ENCODE measurements at regions not wholly inside any gene's neighbourhood (a gene's known extent, or its start where the extent isn't known, plus 50 kb on each side); places are given as distances from the start of the nearest gene placed in this dataset.

DNA sequence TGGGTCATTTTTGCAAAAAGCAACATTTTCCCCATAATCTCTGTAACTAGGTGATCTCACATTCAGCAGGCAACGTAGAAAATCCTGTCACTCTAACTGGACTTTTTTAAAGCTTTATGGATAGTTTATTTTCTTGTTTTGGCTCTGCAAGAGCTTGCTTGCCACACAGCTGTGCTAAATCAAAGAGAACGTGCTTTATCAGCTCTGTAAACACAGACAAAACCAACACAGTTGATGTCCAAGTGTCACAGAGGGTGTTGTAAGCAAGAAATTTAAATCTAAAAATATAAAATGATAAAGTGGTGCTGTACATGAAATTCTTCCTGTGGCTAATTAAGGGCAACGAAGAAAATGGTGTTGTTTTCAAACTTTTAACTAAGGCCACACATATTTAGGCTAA is 97.5 kb upstream of the STAC start:
- TF ChIP-seq, protein P1, sequence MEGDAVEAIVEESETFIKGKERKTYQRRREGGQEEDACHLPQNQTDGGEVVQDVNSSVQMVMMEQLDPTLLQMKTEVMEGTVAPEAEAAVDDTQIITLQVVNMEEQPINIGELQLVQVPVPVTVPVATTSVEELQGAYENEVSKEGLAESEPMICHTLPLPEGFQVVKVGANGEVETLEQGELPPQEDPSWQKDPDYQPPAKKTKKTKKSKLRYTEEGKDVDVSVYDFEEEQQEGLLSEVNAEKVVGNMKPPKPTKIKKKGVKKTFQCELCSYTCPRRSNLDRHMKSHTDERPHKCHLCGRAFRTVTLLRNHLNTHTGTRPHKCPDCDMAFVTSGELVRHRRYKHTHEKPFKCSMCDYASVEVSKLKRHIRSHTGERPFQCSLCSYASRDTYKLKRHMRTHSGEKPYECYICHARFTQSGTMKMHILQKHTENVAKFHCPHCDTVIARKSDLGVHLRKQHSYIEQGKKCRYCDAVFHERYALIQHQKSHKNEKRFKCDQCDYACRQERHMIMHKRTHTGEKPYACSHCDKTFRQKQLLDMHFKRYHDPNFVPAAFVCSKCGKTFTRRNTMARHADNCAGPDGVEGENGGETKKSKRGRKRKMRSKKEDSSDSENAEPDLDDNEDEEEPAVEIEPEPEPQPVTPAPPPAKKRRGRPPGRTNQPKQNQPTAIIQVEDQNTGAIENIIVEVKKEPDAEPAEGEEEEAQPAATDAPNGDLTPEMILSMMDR (IDR thresholded peaks at IDR 0.05): no peak
- no peak for TF ChIP-seq POLR2A (IDR thresholded peaks at IDR 0.05)
- Histone ChIP-seq H3K27ac (no peak overlapping the region), H3K4me1 (no peaks in the 10 kb centered on the region), H3K9me3 (no peaks in the 10 kb centered on the region), H3K36me3 (no peaks in the 10 kb centered on the region), H3K27me3 (no peaks in the 10 kb centered on the region), H3K4me3 (no peak overlapping the region)
- intact Hi-C loops (cut with DNase I): no loop called here
- ATAC-seq (peak; percentile 33 to 87 (median 71)), DNase-seq (no peak)
- WGBS (ENCODE audit: insufficient coverage, low coverage, low lambda C conversion rate, missing lambda C conversion rate): 19% methylated on average over 3 of the region's 3 CpGs

DNA sequence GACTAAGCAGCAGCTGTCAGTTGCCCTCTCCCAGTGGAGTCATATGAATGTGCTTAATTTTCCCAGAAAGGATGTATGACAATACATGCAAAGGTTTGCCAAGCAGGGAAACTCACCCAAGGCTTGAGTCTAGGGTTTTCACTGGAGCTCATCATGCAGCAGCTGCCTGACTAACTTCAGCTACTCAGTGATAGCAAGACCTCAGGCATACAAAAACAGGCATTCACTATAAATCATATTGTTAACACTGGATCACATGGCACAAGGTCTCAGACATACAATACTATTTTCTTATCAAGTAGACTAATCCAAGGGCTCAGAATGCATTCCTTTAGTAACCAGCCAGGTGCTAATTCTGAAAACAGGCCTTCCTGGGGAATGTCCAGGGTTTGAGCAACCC is 85.0 kb upstream of the STAC start:
- H3K27me3 ChIP-seq: no peaks in the 10 kb centered on the region
- ATAC-seq: no peak

GRCh38 chr3:36297195-36297594 is 83.1 kb upstream of the STAC start:
- DNase-seq (no peak), ATAC-seq (peak in 2 of 4 donors; percentile 18 to 33)
- TF ChIP-seq POLR2A (IDR thresholded peaks at IDR 0.05): no peak
- TF ChIP-seq, protein P1 (IDR thresholded peaks at IDR 0.05): no peak
- 88% methylated on average over 3 of the region's 3 CpGs for WGBS (ENCODE audit: insufficient coverage, low coverage, low lambda C conversion rate, missing lambda C conversion rate)
- H3K4me3 ChIP-seq: no peak overlapping the region
- intact Hi-C loops (cut with DNase I): no loop called here
- H3K27me3 ChIP-seq: no peaks in the 10 kb centered on the region
- H3K27ac ChIP-seq: no peak overlapping the region
- no peaks in the 10 kb centered on the region for H3K4me1 ChIP-seq
- H3K36me3 ChIP-seq: no peaks in the 10 kb centered on the region
- H3K9me3 ChIP-seq: no peaks in the 10 kb centered on the region

More for the DNA sequence above, 85.0 kb upstream of the STAC start:
- Histone ChIP-seq H3K9me3 (no peaks in the 10 kb centered on the region), H3K27ac (no peak overlapping the region), H3K36me3 (no peaks in the 10 kb centered on the region), H3K4me3 (no peak overlapping the region), H3K4me1 (no peaks in the 10 kb centered on the region)
- no peak for DNase-seq
- intact Hi-C loops (cut with DNase I): no loop called here
- TF ChIP-seq, protein P1 (IDR thresholded peaks at IDR 0.05): no peak
- no peak for TF ChIP-seq POLR2A (IDR thresholded peaks at IDR 0.05)

GRCh38 chr3:36298188-36298587 is 82.1 kb upstream of the STAC start:
- intact Hi-C loops (cut with DNase I): no loop called here
- Histone ChIP-seq H3K27me3 (no peaks in the 10 kb centered on the region), H3K27ac (no peak overlapping the region), H3K9me3 (no peaks in the 10 kb centered on the region), H3K4me1 (no peaks in the 10 kb centered on the region), H3K4me3 (no peak overlapping the region), H3K36me3 (no peaks in the 10 kb centered on the region)
- 83% methylated on average over 1 of the region's 1 CpG for WGBS (ENCODE audit: insufficient coverage, low coverage, low lambda C conversion rate, missing lambda C conversion rate)
- no peak for TF ChIP-seq POLR2A (IDR thresholded peaks at IDR 0.05)
- TF ChIP-seq, protein P1 (IDR thresholded peaks at IDR 0.05): no peak
- DNase-seq (no peak), ATAC-seq (no peak)

DNA sequence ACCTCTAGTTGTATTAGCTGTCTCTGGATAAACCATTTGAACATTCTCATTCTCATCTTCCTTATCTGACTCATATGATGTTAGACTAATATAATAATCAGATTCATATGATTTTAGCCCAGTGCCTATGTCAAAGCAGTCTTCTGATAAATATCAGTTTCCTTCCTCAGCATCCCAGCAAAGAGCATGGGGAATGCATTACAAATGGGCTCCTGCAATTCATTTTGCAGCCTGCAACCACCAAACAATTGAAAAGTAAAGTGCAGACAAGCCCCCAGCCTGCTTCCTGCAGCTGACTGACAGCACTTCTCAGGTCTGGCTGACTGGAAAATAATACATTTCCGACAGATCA is 78.2 kb upstream of the STAC start:
- H3K4me3 ChIP-seq: no peak overlapping the region
- no peak for TF ChIP-seq POLR2A (IDR thresholded peaks at IDR 0.05)
- TF ChIP-seq, protein P1 (IDR thresholded peaks at IDR 0.05): no peak
- no peaks in the 10 kb centered on the region for H3K4me1 ChIP-seq
- no CpG with 5 or more reads among the region's 1 CpG for WGBS (ENCODE audit: insufficient coverage, low coverage, low lambda C conversion rate, missing lambda C conversion rate)
- H3K9me3 ChIP-seq: no peaks in the 10 kb centered on the region
- no peaks in the 10 kb centered on the region for H3K36me3 ChIP-seq
- ATAC-seq: no peak
- no peak for DNase-seq
- H3K27ac ChIP-seq: no peak overlapping the region
- no peaks in the 10 kb centered on the region for H3K27me3 ChIP-seq
- intact Hi-C loops (cut with DNase I): no loop called here
